ENCODE measurements at regions not wholly inside any gene's neighbourhood (a gene's known extent, or its start where the extent isn't known, plus 50 kb on each side); places are given as distances from the start of the nearest gene placed in this dataset.

GRCh38 chr21:22791376-22791775 lies 1793.2 kb downstream of the NCAM2 start:
- Histone ChIP-seq H2BK20ac (ENCODE audit: low read length) (no peak overlapping the region), H2BK5ac (ENCODE audit: low read depth, low read length) (no peak overlapping the region), H3K23me2 (ENCODE audit: low read depth, low read length) (no peaks in the 10 kb centered on the region), H3K4me1 (replicated peaks in 1 of 4; ENCODE audit: control insufficient read depth in 3 of 4, insufficient read depth in 4 of 4, low read length in 3 of 4) (no peaks in the 10 kb centered on the region), H4K91ac (replicated peaks; ENCODE audit: insufficient read length, low read length) (no peak overlapping the region), H3K14ac (ENCODE audit: insufficient read length) (no peak overlapping the region), H2BK15ac (ENCODE audit: low read length) (no peak overlapping the region), H3K9ac (replicated peaks in 1 of 4; ENCODE audit: extremely low read depth in 1 of 4, low read depth in 3 of 4, low read length in 3 of 4) (no peak overlapping the region), H4K20me1 (replicated peaks in 1 of 2; ENCODE audit: control insufficient read depth in 1 of 2, insufficient read depth in 2 of 2, low read length in 2 of 2) (no peaks in the 10 kb centered on the region), H3K56ac (replicated peaks; ENCODE audit: insufficient read length, low read depth, low read length) (no peak overlapping the region), H3K79me1 (ENCODE audit: low read depth, low read length) (no peaks in the 10 kb centered on the region), H3K79me2 (ENCODE audit: control insufficient read depth in 1 of 2, insufficient read depth in 2 of 2, low read length in 2 of 2) (no peaks in the 10 kb centered on the region), H3K4ac (replicated peaks; ENCODE audit: insufficient read length, low read depth, low read length) (no peak overlapping the region), H3K4me3 (ENCODE audit: extremely low read depth in 1 of 4, insufficient read depth in 2 of 4, low read depth in 3 of 4, low read length in 4 of 4) (no peak overlapping the region), H2BK12ac (ENCODE audit: low read depth, low read length) (no peak overlapping the region), H3K36me3 (ENCODE audit: control insufficient read depth in 2 of 4, insufficient read depth in 4 of 4, low read length in 3 of 4) (no peaks in the 10 kb centered on the region), H3K23ac (ENCODE audit: insufficient read length) (no peak overlapping the region), H3K9me3 (ENCODE audit: insufficient read depth in 2 of 2, low read depth in 1 of 2, low read length in 1 of 2) (no peaks in the 10 kb centered on the region), H3K18ac (ENCODE audit: extremely low read depth, low read length) (no peak overlapping the region), H2AFZ (ENCODE audit: low read length) (no peak overlapping the region), H2BK120ac (replicated peaks; ENCODE audit: low read depth, low read length) (no peak overlapping the region), H4K5ac (ENCODE audit: insufficient read length, low read depth, low read length) (no peak overlapping the region), H2AK5ac (ENCODE audit: low read depth, low read length) (no peak overlapping the region), H3K27me3 (replicated peaks in 1 of 4; ENCODE audit: control insufficient read depth in 3 of 4, extremely low read depth in 1 of 4, insufficient read depth in 3 of 4, low read length in 3 of 4) (no peaks in the 10 kb centered on the region), H3K4me2 (ENCODE audit: insufficient read depth in 1 of 2, low read depth in 2 of 2, low read length in 2 of 2) (no peak overlapping the region), H4K8ac (ENCODE audit: extremely low read depth, insufficient read depth, low read length) (no peak overlapping the region), H3K27ac (ENCODE audit: low read depth, low read length) (no peak overlapping the region)
- no peak for FAIRE-seq
- WGBS, 2 experiments (ENCODE audit: extremely low coverage in 1 of 2, insufficient coverage in 1 of 2, insufficient read length in 1 of 2, insufficient replicate concordance in 2 of 2, low coverage in 1 of 2, low lambda C conversion rate in 2 of 2, missing lambda C conversion rate in 1 of 2) = 89% methylated on average over 2 of the region's 2 CpGs; no CpG with 5 or more reads in 1 of the 2 experiments
- ChIA-PET CTCF (ENCODE audit: partially characterized antibody) (interaction anchor here (0.7 to 1.1 kb wide), 10 partner anchors 216 to 1524 kb away, joined by 3 to 9 read pairs (median 3); no protein-coding TSS in a partner anchor), POLR2A (ENCODE audit: partially characterized antibody) (interaction anchor here (1.0 kb wide), 1 partner anchor 141 kb away, joined by 3 read pairs; no protein-coding TSS in a partner anchor)
- no peak for DNase-seq (ENCODE audit: low read depth in 1 of 2, low spot score in 2 of 2)
- TF ChIP-seq KDM1A (IDR thresholded peaks at IDR 0.05; ENCODE audit: borderline replicate concordance, low read length) = no peak
- TF ChIP-seq HDAC6 (IDR thresholded peaks at IDR 0.05; ENCODE audit: low read depth, low read length) = no peak
- TF ChIP-seq BCL11A (IDR thresholded peaks at IDR 0.05; ENCODE audit: low read depth in 2 of 2, low read length in 2 of 2) = no peak

Measured in H1 (cell line).